PFSK-1 (cell line): ENCODE measurements at regions not wholly inside any gene's neighbourhood (a gene's known extent, or its start where the extent isn't known, plus 50 kb on each side); places are given as distances from the start of the nearest gene placed in this dataset.

Source experiments
- FOXP2 ChIP-seq: optimal IDR thresholded peaks from 2 replicates; pipeline ENCODE3; 2011; ENCODE audit warnings: borderline replicate concordance, control low read depth, inconsistent platforms; ENCODE audit not compliant: insufficient read depth; ENCODE audit errors: extremely low read length, extremely low read depth
- POLR2AphosphoS5 ChIP-seq: IDR thresholded peaks from 2 replicates; pipeline ENCODE4 v1.6.1; 2012; ENCODE audit warnings: low read depth, mild to moderate bottlenecking, control low read depth, low read length, moderate library complexity
- REST ChIP-seq, 2 experiments: IDR thresholded peaks; 2 replicates each; pipeline versions ENCODE4 v1.6.1 to v1.8.0; 2011 to 2012; ENCODE audit warnings: low read depth in 2 of 2, low read length in 2 of 2, control low read depth in 1 of 2, inconsistent platforms in 1 of 2, mild to moderate bottlenecking in 1 of 2, moderate library complexity in 1 of 2; ENCODE audit not compliant: insufficient read depth in 1 of 2
- SIN3A ChIP-seq: IDR thresholded peaks from 2 replicates; pipeline ENCODE4 v1.6.1; 2012; ENCODE audit warnings: mild to moderate bottlenecking, low read length, moderate library complexity, borderline replicate concordance; ENCODE audit not compliant: insufficient read depth
- TAF1 ChIP-seq: IDR thresholded peaks from 2 replicates; pipeline ENCODE4 v1.6.1; 2012; ENCODE audit warnings: low read length, control low read depth, borderline replicate concordance; ENCODE audit not compliant: insufficient read depth

DNA sequence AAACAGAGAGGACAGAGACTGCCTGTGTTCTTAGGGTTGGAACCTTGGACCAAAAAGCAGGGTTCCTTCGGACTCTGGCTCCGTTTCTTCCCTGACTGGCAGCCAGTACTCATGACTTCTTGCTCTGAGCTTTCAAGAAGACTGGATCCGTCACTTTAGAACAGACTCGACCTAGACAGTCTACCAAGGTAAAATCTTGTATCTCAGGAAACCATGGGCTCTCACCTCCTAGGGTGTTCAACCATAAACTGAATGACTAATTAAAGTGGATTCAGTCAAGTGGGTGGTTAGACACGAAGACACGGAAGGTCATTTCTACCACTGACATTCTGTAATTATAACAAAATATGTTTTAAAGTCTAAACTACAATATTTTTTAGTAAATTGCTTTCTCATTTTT is 153.8 kb upstream of the SLC39A10 start:
- no peak for TF ChIP-seq TAF1
- no peak for TF ChIP-seq REST (IDR thresholded peaks at IDR 0.05; ENCODE audit: insufficient read depth in 1 of 2, low read depth in 2 of 2, low read length in 2 of 2)
- no peak for TF ChIP-seq FOXP2
- TF ChIP-seq POLR2AphosphoS5, result no peak
- TF ChIP-seq SIN3A, result no peak
